Activated CD4-positive, CD25-positive, alpha-beta regulatory T cell treated with anti-CD3 and anti-CD28 coated beads, Interleukin-2, amount 50 U/mL, for 16 hours (primary cell): ENCODE measurements at regions not wholly inside any gene's neighbourhood (a gene's known extent, or its start where the extent isn't known, plus 50 kb on each side); places are given as distances from the start of the nearest gene placed in this dataset.
"Not testable (repeated sequence)": the region's sequence is repeated elsewhere in the genome, so short reads cannot be mapped to it uniquely, and the experiment has no call there.

ENCODE experiments used
- DNase-seq: peaks from one replicate; pipeline ENCODE4 v3.0.0-alpha.2; 2020; ENCODE audit warnings: low read depth, low spot score

DNA sequence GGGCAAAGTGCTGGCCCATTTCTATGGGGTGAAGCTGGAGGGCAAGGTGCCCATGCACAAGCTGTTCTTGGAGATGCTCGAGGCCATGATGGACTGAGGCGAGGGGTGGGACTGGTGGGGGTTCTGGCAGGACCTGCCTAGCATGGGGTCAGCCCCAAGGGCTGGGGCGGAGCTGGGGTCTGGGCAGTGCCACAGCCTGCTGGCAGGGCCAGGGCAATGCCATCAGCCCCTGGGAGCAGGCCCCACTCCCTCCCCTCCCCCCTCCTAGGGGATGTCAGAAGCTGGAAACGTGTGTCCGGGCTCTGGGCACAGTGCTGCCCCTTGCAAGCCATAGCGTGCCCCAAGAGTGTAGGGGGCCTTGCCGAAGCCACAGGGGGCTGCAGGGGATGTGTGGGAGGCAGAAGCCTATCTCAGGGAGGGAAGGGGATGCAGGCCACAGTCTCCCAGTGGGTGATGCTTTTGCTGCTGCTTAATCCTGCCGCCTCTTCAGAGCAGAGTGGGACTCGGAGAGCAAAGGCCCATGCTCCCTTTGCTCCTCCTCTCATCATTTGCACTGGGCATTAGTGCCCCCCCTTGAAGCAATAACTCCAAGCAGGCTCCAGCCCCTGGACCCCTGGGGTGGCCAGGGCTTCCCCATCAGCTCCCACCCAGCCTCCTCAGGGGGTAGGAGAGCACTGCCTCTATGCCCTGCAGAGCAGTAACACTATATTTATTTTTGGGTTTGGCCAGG is 85.2 kb downstream of the MRPL57 start:
- not testable (repeated sequence) for DNase-seq

DNA sequence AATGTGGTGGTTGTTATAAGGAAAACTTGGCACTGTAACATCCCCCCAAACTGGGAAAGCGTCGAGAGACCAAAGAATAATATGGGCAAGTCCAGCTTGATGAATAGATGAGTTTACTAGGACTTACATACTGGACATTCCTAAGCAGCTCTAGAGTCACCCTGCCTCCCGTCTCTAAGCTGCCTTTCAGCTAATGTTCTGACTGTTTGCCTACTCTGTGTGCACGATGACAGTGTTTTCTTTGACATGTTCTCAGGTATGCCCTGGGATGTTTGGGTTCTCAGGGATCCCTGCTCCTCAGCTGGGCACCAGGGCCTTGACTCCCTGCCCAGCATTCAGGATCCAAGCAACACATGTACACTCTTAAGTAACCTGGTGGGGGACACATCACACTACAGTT is 87.5 kb downstream of the MRPL57 start:
- not testable (repeated sequence) for DNase-seq

DNA sequence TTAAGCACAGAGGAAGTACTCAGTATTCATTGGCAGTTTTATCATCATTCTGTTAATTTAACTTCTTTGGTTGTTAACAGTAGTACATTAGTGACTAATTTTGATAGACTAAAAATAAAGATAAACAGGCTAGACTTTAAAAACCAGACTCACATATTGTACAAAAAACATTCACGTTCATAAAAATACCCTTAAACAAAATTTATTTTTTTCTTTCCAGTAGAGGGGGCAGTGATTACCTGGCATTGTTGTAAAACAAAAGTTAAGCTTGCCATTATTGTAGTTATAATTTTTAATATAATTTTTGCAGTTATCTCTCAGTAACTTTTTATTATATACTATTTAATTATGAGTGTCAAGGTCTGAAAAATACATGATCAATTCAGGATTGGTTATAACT is 92.0 kb downstream of the MRPL57 start:
- not testable (repeated sequence) for DNase-seq

DNA sequence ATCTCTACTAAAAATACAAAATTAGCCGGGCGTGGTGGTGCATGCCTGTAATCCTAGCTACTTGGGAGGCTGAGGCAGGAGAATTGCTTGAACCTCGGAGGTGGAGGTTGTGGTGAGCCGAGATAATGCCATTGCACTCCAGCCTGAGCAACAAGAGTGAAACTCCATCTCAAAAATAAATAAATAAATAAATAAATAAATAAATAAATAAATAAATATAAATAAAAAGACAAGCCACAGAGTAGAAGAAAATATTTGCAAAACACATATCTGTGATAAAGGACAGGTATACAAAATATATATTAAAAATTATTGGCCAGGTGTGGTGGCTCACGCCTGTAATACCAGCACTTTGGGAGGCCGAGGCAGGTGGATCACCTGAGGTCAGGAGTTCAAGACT is 96.0 kb downstream of the MRPL57 start:
- not testable (repeated sequence) for DNase-seq

DNA sequence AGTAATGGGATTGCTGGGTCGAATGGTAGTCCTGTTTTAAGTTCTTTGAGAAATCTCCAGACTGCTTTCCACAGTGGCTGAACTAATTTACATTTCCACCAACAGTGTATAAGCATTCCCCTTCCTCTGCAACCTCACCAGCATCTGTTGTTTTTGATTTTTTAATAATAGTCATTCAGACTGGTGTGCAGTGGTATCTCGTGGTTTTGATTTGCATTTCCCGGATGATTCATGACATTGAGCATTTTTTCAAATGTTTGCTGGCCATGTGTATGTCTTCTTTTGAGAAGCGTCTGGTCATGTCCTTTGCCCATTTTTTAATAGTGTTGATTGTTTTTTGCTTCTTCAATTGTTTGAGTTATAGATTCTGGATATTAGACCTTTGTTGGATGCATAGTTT is 98.0 kb downstream of the MRPL57 start:
- DNase-seq, result not testable (repeated sequence)

DNA sequence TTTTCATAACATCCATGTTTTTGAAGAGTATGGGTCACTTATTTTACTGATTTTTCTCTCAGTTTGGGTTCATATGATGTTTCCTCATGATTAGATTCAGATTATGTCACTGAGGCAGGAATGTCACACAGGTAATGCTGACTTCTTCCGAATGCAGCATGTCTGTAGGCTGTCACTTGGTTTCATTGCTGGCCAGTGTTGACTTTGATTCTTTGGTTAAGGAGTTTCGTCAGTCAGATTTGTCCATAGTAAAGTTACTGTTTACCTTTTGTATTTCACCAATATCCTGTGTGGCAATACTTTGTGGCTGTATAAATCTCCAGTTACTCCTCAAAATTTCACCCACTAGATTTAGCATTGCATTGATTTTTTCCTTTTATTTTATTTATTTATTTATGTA is 105.6 kb downstream of the MRPL57 start:
- no peak for DNase-seq

DNA sequence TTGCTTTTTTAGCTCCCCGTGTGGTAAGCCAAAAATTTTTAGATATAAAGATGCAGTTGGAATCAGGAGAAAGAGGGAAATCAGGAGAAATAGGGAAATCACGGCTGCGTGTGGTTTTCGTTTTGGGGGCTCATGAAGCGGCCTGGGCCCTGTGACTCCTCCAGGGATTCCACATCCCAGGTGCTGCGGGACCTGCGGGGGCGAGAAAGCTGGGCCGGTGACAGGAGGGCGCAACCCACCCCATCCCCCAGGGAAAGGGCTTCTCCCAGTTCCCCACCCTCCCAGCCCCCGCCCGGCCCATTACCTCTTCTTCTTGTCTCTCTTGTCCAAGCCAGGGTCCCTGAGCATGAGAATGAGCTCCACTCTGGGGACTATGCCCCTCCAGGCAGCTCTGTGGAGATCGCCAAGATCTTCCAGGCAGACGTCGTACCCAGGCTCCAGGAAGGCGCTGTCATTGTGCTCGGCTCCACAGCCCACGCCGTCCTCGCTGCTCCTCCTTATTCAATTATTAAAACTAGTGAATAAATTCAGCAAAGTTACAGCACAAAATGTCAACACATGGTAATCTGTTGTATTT is 111.0 kb downstream of the MRPL57 start:
- no peak for DNase-seq

DNA sequence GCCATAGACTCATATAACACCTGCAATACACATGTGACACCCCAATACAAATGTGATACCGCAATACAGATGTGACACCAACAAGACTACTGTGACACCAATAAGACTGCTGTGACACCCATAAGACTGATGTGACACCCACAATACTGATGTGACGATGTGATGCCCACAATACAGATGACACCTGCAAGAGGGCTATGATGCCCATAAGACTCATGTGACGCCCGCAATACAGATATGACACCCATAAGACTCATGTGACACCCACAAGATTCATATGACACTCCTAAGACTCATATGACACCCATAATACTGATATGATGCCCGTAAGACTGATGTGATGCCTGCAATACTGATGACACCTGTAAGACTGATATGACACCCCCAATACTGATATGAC is 113.0 kb downstream of the MRPL57 start:
- no peak for DNase-seq

DNA sequence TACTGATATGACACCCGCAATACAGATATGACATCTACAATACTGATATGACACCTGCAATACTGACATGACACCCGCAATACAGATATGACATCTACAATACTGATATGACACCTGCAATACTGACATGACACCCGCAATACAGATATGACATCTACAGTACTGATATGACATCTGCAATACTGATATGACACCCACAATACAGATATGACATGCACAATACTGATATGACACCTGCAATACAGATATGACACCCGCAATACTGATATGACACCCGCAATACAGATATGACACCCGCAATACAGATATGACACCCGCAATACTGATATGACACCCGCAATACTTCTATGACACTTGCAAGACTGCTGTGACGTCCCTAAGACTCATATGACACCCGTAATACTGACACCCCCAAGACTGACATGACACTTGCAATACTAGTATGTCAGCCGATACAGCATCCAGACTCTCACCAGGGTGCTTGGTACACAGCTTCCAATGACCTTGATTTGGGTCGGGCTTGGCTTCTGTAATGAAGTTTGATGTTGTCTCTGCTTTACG is 114.1 kb downstream of the MRPL57 start:
- DNase-seq, result not testable (repeated sequence)

DNA sequence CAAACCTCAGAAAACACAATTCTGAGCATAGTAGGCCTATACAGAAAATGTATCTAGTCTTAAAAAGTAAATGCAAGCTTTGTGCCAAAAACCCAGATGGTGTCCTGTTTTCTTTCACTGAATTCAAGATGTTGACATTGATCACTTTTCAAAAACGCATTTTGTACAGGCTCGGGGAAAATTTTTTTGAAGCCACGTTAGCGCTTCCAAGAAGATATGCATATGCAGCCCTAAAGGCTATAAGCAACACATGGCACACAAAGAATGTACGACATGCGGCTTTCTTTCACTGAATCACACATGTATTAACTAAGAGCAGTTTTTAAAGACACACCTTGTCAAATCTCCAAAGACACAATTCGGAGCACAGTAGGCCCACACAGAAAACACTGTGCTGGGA is 115.4 kb downstream of the MRPL57 start:
- DNase-seq, result no peak

DNA sequence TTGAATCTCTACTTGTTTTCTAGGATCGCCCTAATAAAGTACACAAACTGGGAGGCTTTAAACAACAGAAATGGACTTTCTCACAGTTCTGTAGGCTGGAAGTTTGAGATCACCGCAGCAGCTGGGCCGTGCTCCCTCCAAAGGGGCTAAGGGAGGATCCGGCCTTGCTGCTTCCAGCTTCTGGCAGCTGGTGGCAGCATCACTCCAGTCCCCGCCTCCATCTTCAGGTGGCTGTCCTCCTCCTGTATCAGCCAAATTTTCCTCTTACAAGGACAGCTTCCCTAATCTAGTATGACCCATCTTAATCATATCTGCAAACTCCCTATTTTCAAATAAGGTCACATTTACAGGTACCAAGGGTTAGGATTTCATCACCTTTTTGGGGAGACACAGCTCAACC is 120.5 kb downstream of the MRPL57 start:
- DNase-seq, result not testable (repeated sequence)

DNA sequence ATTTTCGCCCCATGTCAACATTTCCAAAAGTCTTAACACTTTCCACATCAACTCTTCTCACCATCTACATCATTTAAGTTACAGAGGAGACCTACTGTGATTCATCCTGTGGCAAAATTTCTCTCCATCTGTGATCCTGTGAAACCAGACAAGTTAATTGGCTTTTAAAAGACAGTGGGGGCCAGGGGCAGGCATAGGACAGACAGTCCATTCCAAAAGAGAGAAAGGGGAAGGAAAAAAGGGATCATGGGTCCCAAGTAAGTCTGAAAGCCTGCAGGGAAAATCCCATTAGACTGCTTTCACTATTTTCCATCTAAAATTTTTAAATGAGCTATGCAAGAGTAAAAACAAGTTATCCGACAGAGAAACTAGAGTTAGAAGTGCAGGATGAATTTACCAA is 121.0 kb downstream of the MRPL57 start:
- DNase-seq, result no peak

DNA sequence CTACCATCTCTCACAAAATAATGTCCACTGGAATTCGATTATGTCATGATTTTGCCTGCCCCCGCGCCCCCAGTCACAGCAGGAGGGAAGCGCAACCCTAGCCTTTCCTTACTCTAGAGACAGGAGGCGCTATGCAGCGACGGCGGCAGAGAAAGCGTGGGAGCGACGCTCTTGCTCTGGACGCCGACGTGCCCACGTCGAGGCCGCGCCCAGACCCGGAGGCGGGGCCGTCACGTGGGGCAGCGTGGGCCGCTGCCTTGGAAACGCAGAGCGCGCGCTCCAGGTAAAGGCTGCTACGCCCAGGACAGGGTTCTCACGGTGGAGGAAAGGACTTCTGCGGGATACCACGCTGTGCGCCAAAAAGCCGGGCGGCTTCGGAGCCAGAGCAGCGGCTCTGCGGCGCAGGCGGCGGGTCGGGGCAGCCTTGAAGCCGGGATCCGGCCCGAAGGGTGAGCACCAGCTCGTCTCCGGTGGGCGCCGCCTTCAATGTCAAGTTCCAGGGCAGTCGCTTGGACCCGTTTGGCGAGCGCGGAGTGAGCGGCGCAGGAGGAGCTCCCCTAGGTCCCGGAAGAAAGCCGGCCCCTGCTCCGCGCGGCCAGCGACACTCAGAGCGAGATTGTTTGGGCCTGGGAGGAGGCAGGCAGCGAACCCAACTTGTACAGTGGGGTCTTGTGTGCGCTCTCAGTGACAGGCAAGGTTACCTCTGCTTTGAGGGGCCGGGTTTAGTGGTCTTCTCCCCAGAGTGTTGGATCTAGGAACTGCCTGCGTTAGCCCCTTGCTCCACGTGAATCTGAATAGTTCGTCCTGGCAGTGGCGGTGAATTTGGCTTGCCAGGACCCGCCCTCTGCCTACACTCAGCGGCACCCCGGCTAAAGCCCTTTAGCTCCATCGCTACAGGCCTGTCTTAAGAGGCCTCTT is 121.7 kb downstream of the MRPL57 start:
- peak; percentile 71 for DNase-seq

DNA sequence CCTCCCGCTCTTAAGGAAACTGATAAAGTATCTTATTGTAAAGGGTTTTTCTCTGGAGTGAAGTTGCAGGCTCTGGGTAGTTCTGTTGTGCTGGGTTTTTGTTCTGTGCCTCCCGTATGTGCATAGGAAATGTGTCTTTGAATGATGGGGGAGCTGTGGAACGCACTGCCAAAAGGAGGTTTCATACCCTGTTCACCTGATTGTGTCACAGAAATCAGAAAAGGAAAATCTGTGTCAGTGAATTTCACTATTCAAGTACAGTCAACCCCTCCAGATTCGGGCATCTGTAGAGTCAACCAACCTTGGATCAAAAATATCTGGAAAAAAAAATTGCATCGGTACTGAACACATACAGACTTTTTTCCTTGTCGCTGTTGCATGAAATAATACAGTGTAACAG is 127.8 kb downstream of the MRPL57 start:
- no peak for DNase-seq

DNA sequence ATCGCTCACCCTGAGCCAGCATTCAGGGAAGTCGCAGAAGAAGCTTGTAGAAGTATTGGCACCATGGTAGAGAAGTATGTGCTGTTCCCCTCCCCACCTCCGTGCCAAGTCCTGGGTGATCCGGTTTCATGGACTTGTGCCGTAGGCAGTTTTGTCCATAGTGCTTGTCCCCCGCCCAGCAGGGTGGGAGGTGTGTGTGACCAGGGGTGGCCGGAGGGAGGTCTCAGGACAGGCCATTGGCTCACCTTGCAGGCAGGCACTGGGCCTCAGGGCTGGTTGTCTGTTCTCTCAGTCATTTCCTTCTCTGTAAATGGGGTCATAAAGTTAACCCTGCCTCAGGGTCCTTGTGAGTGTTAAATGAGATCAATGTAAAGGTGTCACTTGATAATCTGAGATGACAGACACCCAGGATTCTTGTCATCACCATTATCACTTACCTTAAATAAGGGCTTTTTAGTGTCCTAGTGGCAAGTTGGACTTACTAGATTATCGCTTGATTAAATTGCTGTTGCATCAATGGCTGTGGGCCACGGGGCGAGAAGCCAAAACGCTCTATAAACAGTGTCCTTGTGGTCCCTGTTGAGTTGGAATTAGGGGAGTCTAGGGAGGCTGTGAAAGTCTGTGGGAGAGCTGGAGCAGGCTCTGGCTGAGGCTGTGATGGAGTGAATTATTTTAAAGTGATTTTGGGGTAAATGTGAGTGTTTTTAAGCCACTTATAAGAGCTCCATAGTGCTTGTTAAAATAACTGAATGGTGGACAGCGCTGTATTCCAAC is 130.0 kb downstream of the MRPL57 start:
- not testable (repeated sequence) for DNase-seq

DNA sequence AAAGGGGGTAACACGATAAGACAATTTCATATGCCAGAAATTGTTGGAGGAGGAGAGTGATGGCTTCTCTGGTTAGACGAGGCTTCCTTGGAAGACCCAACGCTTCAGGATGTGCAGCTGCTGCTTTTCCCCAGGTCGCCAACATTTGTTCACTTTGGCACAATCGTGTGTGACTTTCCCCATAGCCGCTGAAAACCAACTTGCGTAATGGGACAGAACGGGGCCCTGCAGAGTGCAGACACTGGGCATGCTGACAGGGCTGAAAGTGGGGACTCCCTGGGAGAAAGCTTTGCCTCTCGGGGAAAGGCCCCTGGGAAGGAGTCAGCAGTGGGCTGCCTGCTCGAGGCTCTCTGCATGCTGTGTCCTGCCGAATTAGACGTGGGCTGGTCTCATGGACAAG is 130.7 kb downstream of the MRPL57 start:
- DNase-seq, result not testable (repeated sequence)

DNA sequence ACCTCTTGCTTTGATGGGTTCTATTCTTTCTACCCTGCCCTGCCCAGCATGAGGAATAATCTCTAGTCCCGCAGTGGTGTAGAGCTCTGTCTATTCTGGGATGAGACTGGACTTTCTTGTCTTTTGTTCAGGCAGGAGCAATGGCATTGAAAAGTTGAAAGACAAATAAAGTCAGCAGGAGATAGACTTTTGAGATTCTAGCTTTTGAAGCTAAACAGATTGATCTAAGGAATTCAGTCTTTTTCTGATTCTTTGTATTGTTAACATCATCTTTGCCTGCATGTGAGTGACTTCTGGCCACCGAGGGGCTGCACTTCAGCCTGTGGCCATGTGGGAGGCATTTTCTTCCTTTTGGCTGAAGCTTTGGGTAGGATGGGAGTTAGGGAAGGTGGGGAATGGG is 132.4 kb downstream of the MRPL57 start:
- no peak for DNase-seq

DNA sequence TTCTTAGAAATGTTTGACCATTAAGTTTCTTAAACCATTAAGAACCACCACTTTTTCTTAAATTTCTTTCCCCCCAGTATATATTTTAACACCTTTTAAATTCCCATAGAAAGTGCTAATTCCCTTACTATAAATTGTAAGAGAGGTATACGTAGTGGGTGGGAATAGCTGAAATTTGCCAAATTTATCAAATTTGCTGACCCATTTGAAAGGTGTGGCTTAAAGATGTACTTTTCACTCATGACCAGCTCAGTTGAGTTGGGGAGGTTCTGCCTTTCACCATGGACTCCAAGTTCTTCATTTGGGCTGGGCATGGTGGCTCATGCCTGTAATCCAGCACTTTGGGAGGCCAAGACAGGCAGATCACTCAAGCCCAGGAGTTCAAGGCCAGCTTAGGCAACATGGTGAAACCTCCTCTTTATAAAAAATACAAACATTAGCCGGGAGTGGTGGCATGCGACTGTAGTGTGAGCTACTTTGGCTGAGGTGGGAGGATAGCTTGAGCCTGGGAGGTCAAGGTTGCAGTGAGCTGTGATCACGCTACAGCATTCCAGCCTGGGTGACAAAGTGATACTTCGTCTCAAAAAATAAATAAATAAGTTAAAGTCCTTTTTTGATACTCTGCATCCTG is 133.2 kb downstream of the MRPL57 start:
- DNase-seq, result no peak

DNA sequence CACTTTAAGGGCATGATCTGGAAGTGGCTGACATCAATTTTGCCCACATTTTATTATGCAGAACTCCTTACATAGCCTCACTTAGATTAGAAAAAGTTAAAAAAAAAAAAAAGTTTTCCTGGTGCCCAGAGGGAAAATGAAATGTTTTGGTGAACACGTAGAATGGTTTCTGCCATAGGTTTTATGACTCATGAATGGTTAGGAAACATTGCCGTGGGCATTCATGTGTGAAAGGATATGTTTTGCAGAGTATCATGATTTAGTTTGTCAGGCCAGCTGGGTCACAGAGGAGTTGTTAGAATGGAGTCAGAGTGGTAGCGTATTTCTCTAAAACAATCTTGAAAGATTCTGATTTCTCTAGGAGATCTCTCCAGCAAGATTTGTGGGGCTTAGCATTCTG is 133.8 kb downstream of the MRPL57 start:
- no peak for DNase-seq

DNA sequence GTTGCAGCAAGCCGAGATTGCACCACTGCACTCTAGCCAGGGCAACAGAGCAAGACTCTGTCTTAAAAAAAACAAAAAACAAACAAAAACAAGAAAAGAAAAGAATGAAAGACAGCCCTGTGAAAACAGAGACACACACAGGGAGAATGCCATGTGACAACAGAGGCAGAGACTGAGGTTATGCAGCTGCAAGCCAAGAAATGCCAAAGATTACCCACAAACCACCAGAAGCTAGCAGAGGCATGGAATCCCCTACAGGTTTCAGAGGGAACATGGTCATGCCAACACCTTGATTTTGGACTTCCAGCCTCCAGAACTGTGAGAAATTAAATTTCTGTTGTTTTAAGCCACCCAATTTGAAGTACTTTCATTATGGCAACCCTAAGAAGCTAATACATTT is 138.5 kb downstream of the MRPL57 start:
- DNase-seq, result not testable (repeated sequence)

DNA sequence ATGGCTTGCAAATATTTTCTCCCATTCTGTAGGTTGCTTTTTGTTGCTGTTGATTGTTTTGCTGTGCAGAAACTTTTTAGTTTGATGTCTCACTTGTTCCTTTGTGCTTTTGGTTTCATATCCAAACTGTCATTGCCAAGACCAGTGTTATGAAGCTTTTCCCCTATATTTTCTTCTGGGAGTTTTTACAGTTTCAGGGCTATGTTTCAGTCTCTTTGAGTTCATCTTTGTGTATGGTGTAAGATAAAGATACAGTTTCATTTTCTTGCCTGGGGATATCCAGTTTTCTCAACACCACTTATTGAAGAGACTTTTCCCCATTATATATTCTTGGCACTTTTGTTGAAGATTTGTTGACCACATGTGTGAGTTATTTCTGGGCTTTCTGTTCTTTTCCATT is 139.9 kb downstream of the MRPL57 start:
- no peak for DNase-seq
